Astrocyte of the cerebellum (primary cell): ENCODE measurements at regions not wholly inside any gene's neighbourhood (a gene's known extent, or its start where the extent isn't known, plus 50 kb on each side); places are given as distances from the start of the nearest gene placed in this dataset.

ENCODE experiments used
- DNase-seq: peaks from one replicate; pipeline ENCODE4 v3.0.0-alpha.2; 2011; ENCODE audit warnings: low read depth
- H3K4me3 ChIP-seq: 2 replicates; pipeline ENCODE4 v1.5.1; 2011; ENCODE audit warnings: mild to moderate bottlenecking, low read depth, low read length, moderate library complexity
- in situ Hi-C: cut with HindIII; loops from 2 replicates; pipeline ENCODE4 v1.10.0; 2017; ENCODE audit warnings: low sequenced_read_pairs
- TF ChIP-seq, protein P1 (sequence below): IDR thresholded peaks from 2 replicates; pipeline ENCODE4 v1.5.1; 2012; ENCODE audit warnings: low read length, low read depth, moderate library complexity, mild to moderate bottlenecking; ENCODE audit errors: missing control alignments

DNA sequence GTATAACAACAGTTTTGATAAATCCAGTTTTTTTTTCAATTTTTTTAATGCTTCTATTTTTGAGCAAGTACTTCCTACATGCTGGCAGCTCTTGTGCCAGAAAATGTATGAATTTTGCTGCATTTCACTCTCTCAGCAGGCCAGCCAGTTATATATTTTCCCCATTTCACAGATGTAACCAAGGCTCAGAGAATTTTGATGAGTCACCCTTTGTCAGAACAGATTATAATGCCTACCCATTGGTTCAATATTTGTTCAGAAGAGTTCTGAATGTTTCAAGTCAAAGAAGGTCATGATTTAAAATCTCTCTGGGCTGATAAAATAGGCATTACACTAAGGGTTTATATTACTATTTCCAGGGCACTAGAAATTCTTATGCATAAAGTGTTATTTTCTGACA, 452.2 kb downstream of the RWDD3 start:
- DNase-seq, result no peak
- TF ChIP-seq, protein P1, sequence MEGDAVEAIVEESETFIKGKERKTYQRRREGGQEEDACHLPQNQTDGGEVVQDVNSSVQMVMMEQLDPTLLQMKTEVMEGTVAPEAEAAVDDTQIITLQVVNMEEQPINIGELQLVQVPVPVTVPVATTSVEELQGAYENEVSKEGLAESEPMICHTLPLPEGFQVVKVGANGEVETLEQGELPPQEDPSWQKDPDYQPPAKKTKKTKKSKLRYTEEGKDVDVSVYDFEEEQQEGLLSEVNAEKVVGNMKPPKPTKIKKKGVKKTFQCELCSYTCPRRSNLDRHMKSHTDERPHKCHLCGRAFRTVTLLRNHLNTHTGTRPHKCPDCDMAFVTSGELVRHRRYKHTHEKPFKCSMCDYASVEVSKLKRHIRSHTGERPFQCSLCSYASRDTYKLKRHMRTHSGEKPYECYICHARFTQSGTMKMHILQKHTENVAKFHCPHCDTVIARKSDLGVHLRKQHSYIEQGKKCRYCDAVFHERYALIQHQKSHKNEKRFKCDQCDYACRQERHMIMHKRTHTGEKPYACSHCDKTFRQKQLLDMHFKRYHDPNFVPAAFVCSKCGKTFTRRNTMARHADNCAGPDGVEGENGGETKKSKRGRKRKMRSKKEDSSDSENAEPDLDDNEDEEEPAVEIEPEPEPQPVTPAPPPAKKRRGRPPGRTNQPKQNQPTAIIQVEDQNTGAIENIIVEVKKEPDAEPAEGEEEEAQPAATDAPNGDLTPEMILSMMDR, result no peak
- H3K4me3 ChIP-seq, result no peak overlapping the region
- in situ Hi-C loops, result no loop called here

DNA sequence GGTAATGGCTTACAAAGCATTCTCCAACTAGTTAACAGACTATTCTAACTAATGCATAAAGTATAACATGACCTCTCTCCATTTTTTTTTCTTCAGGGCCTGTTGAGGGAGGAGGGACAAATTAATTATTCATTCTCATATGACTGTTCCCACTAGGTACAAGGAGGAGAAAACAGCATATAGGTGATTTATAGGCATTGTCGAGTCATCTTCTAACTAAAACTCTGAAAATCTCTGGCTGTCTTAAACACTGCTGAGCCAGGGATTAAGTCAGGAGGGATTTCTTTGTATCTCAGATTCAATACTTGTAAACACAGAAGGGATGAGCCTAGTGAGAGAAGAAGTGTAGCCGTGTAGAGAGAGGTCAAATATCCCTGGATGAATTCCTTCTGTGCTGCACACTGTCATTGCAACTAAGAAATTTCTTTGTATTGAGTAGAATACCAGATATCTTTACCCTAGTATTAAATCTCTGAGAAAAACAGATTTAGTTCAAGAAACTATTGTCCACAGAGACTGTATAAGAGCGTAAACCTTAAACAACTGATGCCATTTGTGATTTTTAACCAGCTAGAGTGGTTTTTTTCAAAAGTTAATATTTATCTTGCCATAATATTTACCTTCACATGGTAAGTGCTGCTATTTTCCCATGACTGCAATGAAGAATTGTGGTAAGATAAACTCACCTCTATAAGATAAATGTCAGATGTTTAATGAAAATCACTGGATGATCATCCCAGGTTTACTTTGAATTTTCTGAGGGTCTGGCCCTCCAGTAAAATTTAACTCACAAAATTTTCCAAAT, 465.3 kb downstream of the RWDD3 start:
- in situ Hi-C loops, result no loop called here
- no peak for DNase-seq
- H3K4me3 ChIP-seq, result no peak overlapping the region
- TF ChIP-seq, protein P1, result no peak

DNA sequence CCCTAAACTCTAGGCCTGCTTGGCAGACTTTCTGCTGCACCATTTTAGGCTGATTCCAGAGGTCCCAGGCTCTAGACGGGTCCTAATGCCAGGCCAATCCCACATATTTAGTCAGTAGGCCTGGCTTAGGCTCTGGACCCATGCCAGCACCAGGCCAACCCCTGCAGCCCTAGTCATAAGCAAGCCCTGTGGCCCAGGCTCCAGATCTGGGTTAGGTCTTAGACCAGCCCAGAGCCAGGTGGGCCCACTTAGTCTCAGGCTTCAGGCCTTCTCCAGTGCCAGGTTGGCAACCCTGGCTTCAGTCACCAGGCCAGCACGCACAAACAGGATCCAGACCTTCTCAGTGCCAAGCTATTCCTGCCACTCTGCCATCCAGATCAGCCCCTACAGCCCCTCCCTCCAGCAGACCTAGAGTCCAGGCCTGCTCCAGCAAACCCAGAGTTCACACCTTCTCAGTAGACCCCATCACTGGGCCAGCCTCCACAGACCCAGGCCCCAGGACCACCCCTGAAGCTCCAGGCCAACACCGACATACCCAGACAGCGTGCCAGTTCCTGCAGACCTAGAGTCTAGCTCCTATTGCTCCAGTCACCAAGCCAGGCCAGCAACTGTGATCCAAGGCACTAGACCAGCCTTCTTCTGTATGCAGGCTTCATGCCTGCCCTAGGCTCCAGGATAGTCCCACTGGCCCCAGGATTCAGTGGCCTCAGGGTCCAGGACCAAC, 467.6 kb downstream of the RWDD3 start:
- no peak for DNase-seq
- TF ChIP-seq, protein P1, result no peak
- in situ Hi-C loops, result no loop called here
- no peak overlapping the region for H3K4me3 ChIP-seq

DNA sequence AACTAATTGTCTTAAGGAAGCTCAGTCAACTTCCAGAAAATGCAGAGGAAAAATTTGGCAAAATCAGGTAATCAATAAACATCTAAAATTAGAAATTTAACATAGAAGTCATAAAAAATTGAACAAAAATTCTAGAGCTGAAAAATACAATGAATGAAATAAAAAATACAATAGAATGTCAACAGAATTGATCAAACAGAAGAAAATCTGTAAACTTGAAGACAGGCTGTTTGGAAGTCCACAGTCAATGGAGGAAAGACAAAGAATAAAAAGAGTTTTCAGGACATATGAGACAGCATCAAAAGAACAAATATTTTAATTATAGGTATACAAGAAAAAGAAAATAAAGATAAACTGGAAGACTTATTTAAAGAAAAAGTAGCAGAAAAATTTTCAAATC, 469.0 kb downstream of the RWDD3 start:
- in situ Hi-C loops, result no loop called here
- no peak overlapping the region for H3K4me3 ChIP-seq
- DNase-seq, result no peak
- TF ChIP-seq, protein P1, result no peak

DNA sequence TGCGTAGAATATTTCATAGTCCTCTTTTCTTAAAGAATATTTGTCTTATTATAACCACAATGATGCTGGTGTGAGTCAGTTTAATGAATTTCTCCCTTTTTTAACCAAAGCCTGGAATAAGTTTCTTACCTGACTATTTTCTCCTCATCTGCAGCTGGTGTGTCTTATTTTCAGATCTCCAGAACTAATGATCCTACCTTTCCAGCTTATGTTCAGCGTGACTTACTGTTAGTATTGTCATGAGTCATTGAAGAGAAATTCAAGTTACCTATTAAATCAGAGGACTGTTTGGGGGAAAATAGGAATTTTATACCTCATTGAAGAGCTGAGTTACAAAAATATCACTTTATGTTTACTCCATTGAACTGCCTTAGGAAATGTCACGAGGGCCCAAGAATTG, 482.1 kb downstream of the RWDD3 start:
- no peak overlapping the region for H3K4me3 ChIP-seq
- no peak for DNase-seq
- TF ChIP-seq, protein P1, result no peak
- in situ Hi-C loops, result no loop called here

DNA sequence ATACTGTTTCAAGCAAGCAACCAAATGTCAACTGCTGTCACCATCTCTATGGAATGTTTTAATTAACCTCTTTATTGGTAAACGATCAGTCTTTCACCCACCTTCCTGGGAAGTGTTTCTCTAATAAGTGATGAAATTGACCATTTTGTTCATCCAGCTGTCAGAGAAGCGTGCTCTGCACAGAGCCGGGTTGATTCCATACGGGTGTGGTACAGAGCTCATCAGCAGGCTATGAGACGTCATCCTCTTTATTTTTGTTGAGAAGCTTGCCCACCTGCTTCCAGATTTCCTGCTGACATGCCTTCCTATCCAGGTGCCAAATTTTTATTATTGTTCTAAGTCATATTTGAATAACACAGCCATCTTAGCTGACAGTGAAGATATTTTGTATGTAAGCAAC, 482.5 kb downstream of the RWDD3 start:
- H3K4me3 ChIP-seq, result no peak overlapping the region
- in situ Hi-C loops, result no loop called here
- DNase-seq, result no peak
- TF ChIP-seq, protein P1, result no peak
